ENCODE measurements at regions not wholly inside any gene's neighbourhood (a gene's known extent, or its start where the extent isn't known, plus 50 kb on each side); places are given as distances from the start of the nearest gene placed in this dataset.

DNA sequence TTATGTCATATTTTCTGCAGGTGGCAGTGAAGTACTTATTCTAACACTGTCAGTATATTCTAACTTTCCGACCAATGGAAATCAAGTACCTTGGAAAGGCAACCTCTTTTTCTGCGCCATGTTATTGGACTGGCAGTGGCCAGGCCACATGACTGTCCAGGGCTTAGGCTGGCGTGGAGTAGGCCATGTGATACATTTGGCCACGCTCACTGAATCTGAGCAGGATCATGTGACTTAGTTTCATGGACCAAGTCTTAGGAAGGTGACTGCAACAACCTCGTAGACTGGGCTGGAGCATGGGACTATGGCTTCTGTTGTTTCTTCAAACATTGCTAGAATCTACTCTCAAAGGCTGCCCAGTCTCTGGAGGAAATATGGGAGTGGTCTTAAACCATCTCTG, 60.4 kb upstream of the HAAO start:
- Histone ChIP-seq H3K27ac (no peak overlapping the region), H3K4me3 (ENCODE audit: low read depth, low read length) (no peak overlapping the region), H3K9me3 (ENCODE audit: control insufficient read depth, low read length) (no peaks in the 10 kb centered on the region), H2AFZ (no peak overlapping the region), H3K4me1 (no peaks in the 10 kb centered on the region), H3K4me2 (ENCODE audit: low read length) (no peak overlapping the region), H3K79me2 (no peaks in the 10 kb centered on the region), H3K27me3 (ENCODE audit: control insufficient read depth, insufficient read depth, low read length) (no peaks in the 10 kb centered on the region), H3K36me3 (ENCODE audit: control insufficient read depth, insufficient read depth, low read length) (no peaks in the 10 kb centered on the region), H3K9ac (no peak overlapping the region)
- TF ChIP-seq, protein P1, sequence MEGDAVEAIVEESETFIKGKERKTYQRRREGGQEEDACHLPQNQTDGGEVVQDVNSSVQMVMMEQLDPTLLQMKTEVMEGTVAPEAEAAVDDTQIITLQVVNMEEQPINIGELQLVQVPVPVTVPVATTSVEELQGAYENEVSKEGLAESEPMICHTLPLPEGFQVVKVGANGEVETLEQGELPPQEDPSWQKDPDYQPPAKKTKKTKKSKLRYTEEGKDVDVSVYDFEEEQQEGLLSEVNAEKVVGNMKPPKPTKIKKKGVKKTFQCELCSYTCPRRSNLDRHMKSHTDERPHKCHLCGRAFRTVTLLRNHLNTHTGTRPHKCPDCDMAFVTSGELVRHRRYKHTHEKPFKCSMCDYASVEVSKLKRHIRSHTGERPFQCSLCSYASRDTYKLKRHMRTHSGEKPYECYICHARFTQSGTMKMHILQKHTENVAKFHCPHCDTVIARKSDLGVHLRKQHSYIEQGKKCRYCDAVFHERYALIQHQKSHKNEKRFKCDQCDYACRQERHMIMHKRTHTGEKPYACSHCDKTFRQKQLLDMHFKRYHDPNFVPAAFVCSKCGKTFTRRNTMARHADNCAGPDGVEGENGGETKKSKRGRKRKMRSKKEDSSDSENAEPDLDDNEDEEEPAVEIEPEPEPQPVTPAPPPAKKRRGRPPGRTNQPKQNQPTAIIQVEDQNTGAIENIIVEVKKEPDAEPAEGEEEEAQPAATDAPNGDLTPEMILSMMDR (IDR thresholded peaks at IDR 0.05) = no peak

DNA sequence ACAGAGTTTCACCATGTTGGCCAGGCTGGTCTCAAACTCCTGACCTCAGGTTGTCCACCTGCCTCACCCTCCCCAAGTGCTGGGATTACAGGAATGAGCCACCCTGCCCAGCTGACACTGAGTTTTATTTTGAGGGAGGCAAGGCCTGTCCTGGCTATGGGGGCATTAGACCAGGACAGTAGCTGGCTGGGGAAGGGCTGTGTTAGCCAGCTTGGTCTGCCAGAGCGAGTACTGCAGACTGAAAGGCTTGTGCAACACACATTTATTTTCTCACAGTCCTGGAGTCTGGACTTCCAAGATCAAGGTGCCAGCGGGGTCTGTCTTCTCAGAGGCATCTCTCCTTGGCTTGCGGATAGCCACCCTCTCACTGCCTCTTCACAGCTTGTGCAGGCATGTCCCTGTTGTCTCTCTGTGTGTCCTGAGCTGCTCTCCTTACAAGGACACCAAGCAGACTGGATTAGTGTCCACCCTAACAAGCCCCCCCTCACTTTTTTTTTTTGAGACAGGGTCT, 59.4 kb upstream of the HAAO start:
- Histone ChIP-seq H3K4me2 (ENCODE audit: low read length) (no peak overlapping the region), H3K4me1 (no peaks in the 10 kb centered on the region), H3K9ac (no peak overlapping the region), H3K27me3 (ENCODE audit: control insufficient read depth, insufficient read depth, low read length) (no peaks in the 10 kb centered on the region), H3K27ac (no peak overlapping the region), H3K36me3 (ENCODE audit: control insufficient read depth, insufficient read depth, low read length) (no peaks in the 10 kb centered on the region), H2AFZ (no peak overlapping the region), H3K79me2 (no peaks in the 10 kb centered on the region), H3K4me3 (ENCODE audit: low read depth, low read length) (no peak overlapping the region), H3K9me3 (ENCODE audit: control insufficient read depth, low read length) (no peaks in the 10 kb centered on the region)
- TF ChIP-seq, protein P1 (IDR thresholded peaks at IDR 0.05) = no peak

DNA sequence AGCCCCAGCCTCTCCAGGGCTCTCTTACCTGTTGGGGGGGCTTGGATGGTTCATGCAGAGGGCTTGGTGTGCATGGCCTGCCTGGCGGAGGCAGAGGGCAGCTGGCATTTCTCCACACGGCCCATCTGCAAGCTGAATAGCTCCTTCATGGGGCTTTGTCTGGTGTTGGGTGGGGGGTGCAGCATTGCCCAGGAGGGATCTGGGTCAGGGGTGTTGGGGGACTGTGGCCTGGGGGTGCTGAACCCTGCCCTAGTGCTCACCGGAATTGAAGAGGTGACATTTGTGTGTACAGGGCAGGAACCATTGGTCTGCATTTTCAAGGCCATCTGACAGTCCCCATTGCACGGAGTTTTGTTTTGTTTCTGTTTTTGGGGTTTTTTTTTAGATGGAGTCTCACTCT, 58.8 kb upstream of the HAAO start:
- H3K9ac ChIP-seq = no peak overlapping the region
- H3K36me3 ChIP-seq (ENCODE audit: control insufficient read depth, insufficient read depth, low read length) = no peaks in the 10 kb centered on the region
- no peaks in the 10 kb centered on the region for H3K4me1 ChIP-seq
- H3K27me3 ChIP-seq (ENCODE audit: control insufficient read depth, insufficient read depth, low read length) = no peaks in the 10 kb centered on the region
- H3K9me3 ChIP-seq (ENCODE audit: control insufficient read depth, low read length) = no peaks in the 10 kb centered on the region
- no peaks in the 10 kb centered on the region for H3K79me2 ChIP-seq
- no peak overlapping the region for H3K4me2 ChIP-seq (ENCODE audit: low read length)
- H3K27ac ChIP-seq = no peak overlapping the region
- no peak overlapping the region for H3K4me3 ChIP-seq (ENCODE audit: low read depth, low read length)
- TF ChIP-seq, protein P1 (IDR thresholded peaks at IDR 0.05) = no peak
- no peak overlapping the region for H2AFZ ChIP-seq

DNA sequence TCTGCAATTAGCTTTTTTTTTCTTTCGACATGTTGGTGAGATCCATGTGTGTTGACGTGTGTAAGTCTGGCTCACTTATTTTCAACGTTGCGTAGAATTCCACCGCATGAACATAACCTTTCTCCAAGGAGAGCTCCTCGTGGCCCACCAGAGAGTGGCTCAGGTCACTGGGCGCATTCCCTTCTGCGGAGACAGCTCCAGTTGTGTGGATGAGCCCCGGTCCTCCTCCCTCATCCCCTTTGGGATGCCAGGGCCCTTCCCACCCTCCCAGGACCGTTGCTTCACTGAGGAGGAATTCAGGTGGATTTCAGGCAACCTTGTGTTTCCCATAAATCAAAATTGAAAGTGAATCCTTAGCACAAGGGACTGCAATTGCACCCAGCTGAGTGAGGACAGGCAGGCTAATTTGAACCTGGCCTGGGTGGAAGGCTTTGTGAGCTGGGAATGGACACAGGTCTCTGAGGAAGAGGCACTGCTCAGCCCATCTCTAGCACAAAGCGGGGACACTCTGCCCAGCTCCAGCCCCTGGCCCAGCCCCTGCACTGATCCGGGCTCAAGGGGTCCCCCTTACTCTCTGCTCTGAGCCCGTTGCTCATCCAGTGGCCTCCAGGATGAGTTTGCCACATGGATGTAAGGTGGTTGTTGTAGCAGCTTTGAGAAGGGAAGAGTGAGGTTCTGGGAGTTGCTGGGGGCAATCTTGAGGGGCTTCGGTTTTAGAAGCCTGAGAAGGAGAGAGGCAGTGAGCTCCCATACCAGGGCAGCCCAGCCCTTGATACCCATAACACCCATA, 57.8 kb upstream of the HAAO start:
- no peaks in the 10 kb centered on the region for H3K4me1 ChIP-seq

More for the DNA sequence above, 57.8 kb upstream of the HAAO start:
- Histone ChIP-seq H3K9me3 (ENCODE audit: control insufficient read depth, low read length) (no peaks in the 10 kb centered on the region), H3K4me3 (ENCODE audit: low read depth, low read length) (no peak overlapping the region), H3K27me3 (ENCODE audit: control insufficient read depth, insufficient read depth, low read length) (no peaks in the 10 kb centered on the region), H3K4me2 (ENCODE audit: low read length) (no peak overlapping the region), H3K9ac (no peak overlapping the region), H3K27ac (no peak overlapping the region), H3K79me2 (no peaks in the 10 kb centered on the region), H2AFZ (no peak overlapping the region), H3K36me3 (ENCODE audit: control insufficient read depth, insufficient read depth, low read length) (no peaks in the 10 kb centered on the region)
- TF ChIP-seq, protein P1 (IDR thresholded peaks at IDR 0.05) = no peak

All from parathyroid adenoma (tissue), 2 donors.